ENCODE measurements at regions not wholly inside any gene's neighbourhood (a gene's known extent, or its start where the extent isn't known, plus 50 kb on each side); places are given as distances from the start of the nearest gene placed in this dataset.

DNA sequence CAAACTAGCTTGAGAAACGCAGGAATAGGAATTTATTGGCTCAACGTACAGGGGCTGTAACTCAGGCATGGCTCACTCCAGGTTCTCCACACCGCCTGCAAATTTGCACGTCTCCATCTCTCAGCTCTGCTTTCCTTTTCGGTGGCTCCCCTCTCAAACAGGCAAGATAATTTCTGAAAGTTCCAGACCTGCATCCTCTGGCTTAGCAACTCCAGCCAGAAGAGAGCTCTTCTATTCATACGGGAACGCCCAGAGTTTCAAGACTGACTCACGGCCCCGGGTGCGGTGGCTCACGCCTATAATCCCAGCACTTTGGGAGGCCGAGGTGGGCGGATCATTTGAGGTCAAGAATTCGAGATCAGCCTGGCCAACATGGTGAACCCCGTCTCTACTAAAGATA is 139.7 kb upstream of the BNIP2 start:
- Histone ChIP-seq H3K4me1 (ENCODE audit: control insufficient read depth in 1 of 2, insufficient read depth in 2 of 2, low read length in 2 of 2) (no peaks in the 10 kb centered on the region), H4K20me1 (ENCODE audit: insufficient read depth, low read length) (no peaks in the 10 kb centered on the region), H3K4me3 (replicated peaks in 1 of 3; ENCODE audit: low read depth in 2 of 3, low read length in 3 of 3) (no peak overlapping the region), H3K27ac (ENCODE audit: low read depth in 1 of 2, low read length in 2 of 2) (no peak overlapping the region), H3K36me3 (replicated peaks in 1 of 2; ENCODE audit: control insufficient read depth in 1 of 2, insufficient read depth in 2 of 2, low read length in 2 of 2) (no peaks in the 10 kb centered on the region), H3K9ac (ENCODE audit: insufficient read depth, low read length, poor library complexity, severe bottlenecking) (no peak overlapping the region), H3K4me2 (replicated peaks; ENCODE audit: extremely low read depth, low read length, poor library complexity, severe bottlenecking) (no peak overlapping the region), H3K9me3 (replicated peaks in 1 of 2; ENCODE audit: control insufficient read depth in 1 of 2, insufficient read depth in 1 of 2, low read length in 2 of 2) (no peaks in the 10 kb centered on the region), H2AFZ (ENCODE audit: insufficient read depth, low read depth, low read length, poor library complexity, severe bottlenecking) (no peak overlapping the region), H3K27me3 (ENCODE audit: control insufficient read depth in 2 of 2, insufficient read depth in 2 of 2, low read length in 2 of 2) (peaks cover 0 to 2% of the 10 kb centered on the region in 2 donors), H3K79me2 (ENCODE audit: insufficient read depth, low read length) (no peaks in the 10 kb centered on the region)
- intact Hi-C loops (cut with micrococcal nuclease), result no loop called here
- Mint-ChIP-seq H3K27me3 (ENCODE audit: low read depth in 3 of 3) (peaks cover 1 to 7% (median 6%) of the 10 kb centered on the region in 3 donors), H3K4me1 (no peaks in the 10 kb centered on the region), H3K27ac (no peak overlapping the region), H3K36me3 (no peaks in the 10 kb centered on the region), H3K4me3 (no peak overlapping the region), H3K9me3 (peaks cover 0 to 2% (median 0%) of the 10 kb centered on the region in 7 donors)
- 98% methylated on average over 13 of the region's 15 CpGs for WGBS (ENCODE audit: insufficient coverage)
- no peak for DNase-seq
- TF ChIP-seq, protein P1, sequence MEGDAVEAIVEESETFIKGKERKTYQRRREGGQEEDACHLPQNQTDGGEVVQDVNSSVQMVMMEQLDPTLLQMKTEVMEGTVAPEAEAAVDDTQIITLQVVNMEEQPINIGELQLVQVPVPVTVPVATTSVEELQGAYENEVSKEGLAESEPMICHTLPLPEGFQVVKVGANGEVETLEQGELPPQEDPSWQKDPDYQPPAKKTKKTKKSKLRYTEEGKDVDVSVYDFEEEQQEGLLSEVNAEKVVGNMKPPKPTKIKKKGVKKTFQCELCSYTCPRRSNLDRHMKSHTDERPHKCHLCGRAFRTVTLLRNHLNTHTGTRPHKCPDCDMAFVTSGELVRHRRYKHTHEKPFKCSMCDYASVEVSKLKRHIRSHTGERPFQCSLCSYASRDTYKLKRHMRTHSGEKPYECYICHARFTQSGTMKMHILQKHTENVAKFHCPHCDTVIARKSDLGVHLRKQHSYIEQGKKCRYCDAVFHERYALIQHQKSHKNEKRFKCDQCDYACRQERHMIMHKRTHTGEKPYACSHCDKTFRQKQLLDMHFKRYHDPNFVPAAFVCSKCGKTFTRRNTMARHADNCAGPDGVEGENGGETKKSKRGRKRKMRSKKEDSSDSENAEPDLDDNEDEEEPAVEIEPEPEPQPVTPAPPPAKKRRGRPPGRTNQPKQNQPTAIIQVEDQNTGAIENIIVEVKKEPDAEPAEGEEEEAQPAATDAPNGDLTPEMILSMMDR (IDR thresholded peaks at IDR 0.05), result no peak

DNA sequence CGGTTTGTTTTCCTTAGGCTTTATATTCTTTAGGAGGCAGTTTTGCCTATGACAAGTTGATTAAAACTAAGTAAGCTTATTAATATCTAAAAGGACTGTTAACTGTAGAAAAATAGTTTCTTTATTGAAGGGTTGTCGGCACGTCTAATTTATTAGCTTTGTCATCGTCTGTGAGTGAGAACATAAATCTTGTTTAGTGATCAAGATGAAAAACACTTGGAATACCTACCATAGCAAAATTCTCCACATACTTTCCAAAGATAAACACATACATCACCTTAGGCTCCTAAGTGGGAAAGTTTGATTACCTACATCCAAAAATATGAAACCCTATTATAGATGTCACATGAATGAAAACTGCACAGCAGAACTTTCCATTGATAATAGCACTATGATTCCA is 139.1 kb upstream of the BNIP2 start:
- Histone ChIP-seq H3K4me3 (replicated peaks in 1 of 3; ENCODE audit: low read depth in 2 of 3, low read length in 3 of 3) (no peak overlapping the region), H3K79me2 (ENCODE audit: insufficient read depth, low read length) (no peaks in the 10 kb centered on the region), H3K36me3 (replicated peaks in 1 of 2; ENCODE audit: control insufficient read depth in 1 of 2, insufficient read depth in 2 of 2, low read length in 2 of 2) (no peaks in the 10 kb centered on the region), H4K20me1 (ENCODE audit: insufficient read depth, low read length) (no peaks in the 10 kb centered on the region), H3K4me1 (ENCODE audit: control insufficient read depth in 1 of 2, insufficient read depth in 2 of 2, low read length in 2 of 2) (no peaks in the 10 kb centered on the region), H3K27me3 (ENCODE audit: control insufficient read depth in 2 of 2, insufficient read depth in 2 of 2, low read length in 2 of 2) (peaks cover 0 to 2% of the 10 kb centered on the region in 2 donors), H3K27ac (ENCODE audit: low read depth in 1 of 2, low read length in 2 of 2) (no peak overlapping the region), H3K4me2 (replicated peaks; ENCODE audit: extremely low read depth, low read length, poor library complexity, severe bottlenecking) (no peak overlapping the region), H3K9ac (ENCODE audit: insufficient read depth, low read length, poor library complexity, severe bottlenecking) (no peak overlapping the region), H2AFZ (ENCODE audit: insufficient read depth, low read depth, low read length, poor library complexity, severe bottlenecking) (no peak overlapping the region), H3K9me3 (replicated peaks in 1 of 2; ENCODE audit: control insufficient read depth in 1 of 2, insufficient read depth in 1 of 2, low read length in 2 of 2) (no peaks in the 10 kb centered on the region)
- no peak for DNase-seq
- no CpG with 5 or more reads among the region's 4 CpGs for WGBS (ENCODE audit: insufficient coverage)
- intact Hi-C loops (cut with micrococcal nuclease), result no loop called here
- no peaks in the 10 kb centered on the region for H3K4me1 Mint-ChIP-seq
- no peak overlapping the region for H3K4me3 Mint-ChIP-seq
- TF ChIP-seq, protein P1 (IDR thresholded peaks at IDR 0.05), result no peak
- H3K27ac Mint-ChIP-seq, result no peak overlapping the region
- peaks cover 1 to 7% (median 6%) of the 10 kb centered on the region in 3 donors for H3K27me3 Mint-ChIP-seq (ENCODE audit: low read depth in 3 of 3)
- H3K9me3 Mint-ChIP-seq, result peaks cover 0 to 4% (median 0%) of the 10 kb centered on the region in 7 donors
- no peaks in the 10 kb centered on the region for H3K36me3 Mint-ChIP-seq
